HG02623 (cell line): ENCODE measurements at regions not wholly inside any gene's neighbourhood (a gene's known extent, or its start where the extent isn't known, plus 50 kb on each side); places are given as distances from the start of the nearest gene placed in this dataset.
"Not testable (repeated sequence)": the region's sequence is repeated elsewhere in the genome, so short reads cannot be mapped to it uniquely, and the experiment has no call there.

Experiments used
- ATAC-seq: cut with Tn5 transposase; IDR thresholded peaks from one replicate; pipeline ENCODE4 v1.9.1; 2021; ENCODE audit warnings: moderate library complexity; ENCODE audit not compliant: unreplicated experiment

GRCh38 chr6:74343321-74343720 is 647.3 kb downstream of the CD109 start:
- not testable (repeated sequence) for ATAC-seq

- no peak for ATAC-seq
These were observed 638.7 kb downstream of the CD109 start for GRCh38 chr6:74334722-74335121.

GRCh38 chr6:74333406-74333805 is 637.4 kb downstream of the CD109 start:
- no peak for ATAC-seq

- no peak for ATAC-seq
These were observed 624.7 kb downstream of the CD109 start for GRCh38 chr6:74320715-74321114.

GRCh38 chr6:74320074-74320473 is 624.1 kb downstream of the CD109 start:
- ATAC-seq: no peak

- ATAC-seq: no peak
These were observed 623.3 kb downstream of the CD109 start for GRCh38 chr6:74319292-74319691.

GRCh38 chr6:74318738-74319137 is 622.7 kb downstream of the CD109 start:
- no peak for ATAC-seq

- ATAC-seq: no peak
These were observed 616.1 kb downstream of the CD109 start for GRCh38 chr6:74312081-74312480.

- no peak for ATAC-seq
These were observed 615.4 kb downstream of the CD109 start for GRCh38 chr6:74311431-74311830.

GRCh38 chr6:74289884-74290283 is 593.9 kb downstream of the CD109 start:
- ATAC-seq: no peak

- no peak for ATAC-seq
These were observed 591.9 kb downstream of the CD109 start for GRCh38 chr6:74287932-74288331.

GRCh38 chr6:74287441-74287840 is 591.4 kb downstream of the CD109 start:
- no peak for ATAC-seq

GRCh38 chr6:74284284-74284683 is 588.3 kb downstream of the CD109 start:
- ATAC-seq: no peak

GRCh38 chr6:74283532-74283931 is 587.5 kb downstream of the CD109 start:
- no peak for ATAC-seq

GRCh38 chr6:74282143-74282689 is 586.2 kb downstream of the CD109 start:
- no peak for ATAC-seq

GRCh38 chr6:74280130-74280692 is 584.2 kb downstream of the CD109 start:
- no peak for ATAC-seq

GRCh38 chr6:74277777-74278186 is 581.8 kb downstream of the CD109 start:
- ATAC-seq: no peak

GRCh38 chr6:74273541-74273940 is 577.5 kb downstream of the CD109 start:
- ATAC-seq: no peak

- no peak for ATAC-seq
These were observed 573.5 kb downstream of the CD109 start for GRCh38 chr6:74269600-74269858.

- no peak for ATAC-seq
These were observed 573.0 kb downstream of the CD109 start for GRCh38 chr6:74268815-74269599.

GRCh38 chr6:74259981-74260380 is 564.0 kb downstream of the CD109 start:
- ATAC-seq: no peak

GRCh38 chr6:74256781-74257180 is 560.8 kb downstream of the CD109 start:
- no peak for ATAC-seq

- ATAC-seq: no peak
These were observed 560.4 kb downstream of the CD109 start for GRCh38 chr6:74256381-74256780.
